Activated CD8-positive, alpha-beta memory T cell treated with anti-CD3 and anti-CD28 coated beads for 1 hour (primary cell): ENCODE measurements at regions not wholly inside any gene's neighbourhood (a gene's known extent, or its start where the extent isn't known, plus 50 kb on each side); places are given as distances from the start of the nearest gene placed in this dataset.
A peak's percentile ranks its signal among the peaks of the same experiment; 100 is the strongest.

ENCODE experiments used
- DNase-seq, 2 donors: peaks; one replicate each; pipeline ENCODE4 v3.0.0-alpha.2; 2020; ENCODE audit warnings: low read depth in 1 of 2; ENCODE audit errors: extremely low read depth in 1 of 2

- DNase-seq = no peak
Observed at GRCh38 chr11:32316232-32316631, 119.1 kb downstream of the WT1 start.

GRCh38 chr11:32316858-32317642 lies 118.3 kb downstream of the WT1 start:
- no peak for DNase-seq

- no peak for DNase-seq
Observed at GRCh38 chr11:32317643-32318042, 117.7 kb downstream of the WT1 start.

GRCh38 chr11:32318071-32319055 lies 117.0 kb downstream of the WT1 start:
- no peak for DNase-seq

GRCh38 chr11:32323814-32324130 lies 111.6 kb downstream of the WT1 start:
- DNase-seq = no peak

- DNase-seq = no peak
Observed at GRCh38 chr11:32325187-32325586, 110.2 kb downstream of the WT1 start.

GRCh38 chr11:32325725-32326124 lies 109.6 kb downstream of the WT1 start:
- DNase-seq = no peak

GRCh38 chr11:32326522-32326921 lies 108.8 kb downstream of the WT1 start:
- no peak for DNase-seq

GRCh38 chr11:32328392-32328791 lies 106.9 kb downstream of the WT1 start:
- DNase-seq = no peak

- DNase-seq = no peak
Observed at GRCh38 chr11:32331098-32331497, 104.2 kb downstream of the WT1 start.

- no peak for DNase-seq
Observed at GRCh38 chr11:32331792-32332191, 103.5 kb downstream of the WT1 start.

- no peak for DNase-seq
Observed at GRCh38 chr11:32332990-32333319, 102.4 kb downstream of the WT1 start.

GRCh38 chr11:32333320-32333991 lies 101.9 kb downstream of the WT1 start:
- DNase-seq = peak in 1 of 2 donors; percentile 8

- DNase-seq = no peak
Observed at GRCh38 chr11:32334822-32335221, 100.5 kb downstream of the WT1 start.
